Right kidney (tissue), 1 donor: ENCODE measurements at regions not wholly inside any gene's neighbourhood (a gene's known extent, or its start where the extent isn't known, plus 50 kb on each side); places are given as distances from the start of the nearest gene placed in this dataset.
"Not testable (repeated sequence)": the region's sequence is repeated elsewhere in the genome, so short reads cannot be mapped to it uniquely, and the experiment has no call there.

Source experiments
- DNase-seq: peaks from one replicate; pipeline ENCODE4 v3.0.0-alpha.2; 2016

GRCh38 chr6:137933696-137934095, 66.6 kb downstream of the TNFAIP3 start:
- no peak for DNase-seq

GRCh38 chr6:137936798-137937197, 69.7 kb downstream of the TNFAIP3 start:
- no peak for DNase-seq

GRCh38 chr6:137937834-137938233, 70.8 kb downstream of the TNFAIP3 start:
- no peak for DNase-seq

- DNase-seq: no peak
Measured at GRCh38 chr6:137938770-137939379, 71.8 kb downstream of the TNFAIP3 start.

- no peak for DNase-seq
Measured at GRCh38 chr6:137941995-137942394, 74.9 kb downstream of the TNFAIP3 start.

GRCh38 chr6:137942736-137943135, 75.7 kb downstream of the TNFAIP3 start:
- no peak for DNase-seq

- not testable (repeated sequence) for DNase-seq
Measured at GRCh38 chr6:137944381-137944780, 77.3 kb downstream of the TNFAIP3 start.

GRCh38 chr6:137944793-137945498, 77.9 kb downstream of the TNFAIP3 start:
- peak; percentile 39 for DNase-seq

- DNase-seq: no peak
Measured at GRCh38 chr6:137949686-137950390, 82.8 kb downstream of the TNFAIP3 start.

- DNase-seq: no peak
Measured at GRCh38 chr6:137950581-137950980, 83.5 kb downstream of the TNFAIP3 start.

GRCh38 chr6:137951064-137951597, 84.1 kb downstream of the TNFAIP3 start:
- DNase-seq: no peak

GRCh38 chr6:137952247-137952646, 85.2 kb downstream of the TNFAIP3 start:
- no peak for DNase-seq

- DNase-seq: no peak
Measured at GRCh38 chr6:137953761-137954160, 86.7 kb downstream of the TNFAIP3 start.

GRCh38 chr6:137954253-137954652, 87.2 kb downstream of the TNFAIP3 start:
- DNase-seq: no peak

- no peak for DNase-seq
Measured at GRCh38 chr6:137956098-137956488, 89.0 kb downstream of the TNFAIP3 start.

- no peak for DNase-seq
Measured at GRCh38 chr6:137957471-137957870, 90.4 kb downstream of the TNFAIP3 start.

GRCh38 chr6:137958811-137959565, 91.9 kb downstream of the TNFAIP3 start:
- DNase-seq: no peak

GRCh38 chr6:137962725-137963124, 95.7 kb downstream of the TNFAIP3 start:
- DNase-seq: no peak

GRCh38 chr6:137964876-137965275, 97.8 kb downstream of the TNFAIP3 start:
- DNase-seq: no peak

- no peak for DNase-seq
Measured at GRCh38 chr6:137967689-137968454, 100.8 kb downstream of the TNFAIP3 start.

GRCh38 chr6:137968455-137968804, 101.4 kb downstream of the TNFAIP3 start:
- no peak for DNase-seq

GRCh38 chr6:137968901-137969300, 101.8 kb downstream of the TNFAIP3 start:
- no peak for DNase-seq
